ENCODE measurements at regions not wholly inside any gene's neighbourhood (a gene's known extent, or its start where the extent isn't known, plus 50 kb on each side); places are given as distances from the start of the nearest gene placed in this dataset.
"Not testable (repeated sequence)": the region's sequence is repeated elsewhere in the genome, so short reads cannot be mapped to it uniquely, and the experiment has no call there.

DNA sequence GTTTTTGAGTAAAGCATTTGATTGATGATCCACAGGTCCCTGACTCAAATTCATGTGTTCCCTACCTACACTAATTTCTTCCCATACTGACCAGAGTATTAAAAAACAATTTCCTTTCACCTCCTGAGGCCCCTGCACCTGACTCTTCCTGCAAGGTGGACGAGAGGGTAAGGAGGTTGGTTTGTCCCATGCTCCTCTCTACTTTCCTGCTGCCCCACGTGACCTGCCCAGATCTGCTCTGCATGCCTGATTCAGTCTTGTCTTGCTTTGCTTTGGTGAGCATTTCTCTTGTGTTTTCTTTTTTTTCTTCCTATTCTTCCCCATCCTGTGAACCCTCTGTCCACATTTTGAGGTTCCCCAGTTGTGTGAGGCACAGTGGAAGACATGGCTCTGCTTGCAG is 107.8 kb downstream of the ZNF467 start:
- not testable (repeated sequence) for TF ChIP-seq CTCF, POLR2A (IDR thresholded peaks at IDR 0.05)
